Loucy (cell line): ENCODE measurements at regions not wholly inside any gene's neighbourhood (a gene's known extent, or its start where the extent isn't known, plus 50 kb on each side); places are given as distances from the start of the nearest gene placed in this dataset.

Experiments used
- EZH2phosphoT487 ChIP-seq: fragments of 200-600 bp; IDR thresholded peaks from 2 replicates; pipeline ENCODE4 v1.6.1; 2018; ENCODE audit warnings: antibody characterized with exemption, mild to moderate bottlenecking, moderate library complexity, borderline replicate concordance
- TF ChIP-seq, protein P1 (sequence below): fragments of 200-600 bp; sonication (generic); conservative IDR thresholded peaks from 2 replicates; pipeline ENCODE4 v1.5.1; 2014; ENCODE audit warnings: mild to moderate bottlenecking, antibody characterized with exemption, low read length

DNA sequence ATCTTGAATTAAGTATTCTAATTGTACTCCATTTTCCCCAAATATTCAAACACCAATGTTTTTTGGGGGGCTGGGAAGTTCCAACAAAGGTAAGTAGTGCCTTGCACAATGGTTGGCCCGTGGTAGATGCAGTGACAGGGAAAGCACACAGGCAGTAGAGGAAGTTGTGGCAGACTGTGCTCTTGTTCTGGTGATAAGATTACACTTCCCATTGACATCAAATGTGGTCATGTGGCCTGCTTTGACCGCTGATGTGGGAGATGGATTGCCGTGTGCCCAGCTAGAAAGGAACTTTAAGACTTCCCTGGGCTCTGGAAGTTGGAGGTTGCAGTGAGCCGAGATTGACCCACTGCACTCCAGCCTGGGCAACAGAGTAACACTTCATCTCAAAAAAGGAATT, 223.8 kb downstream of the VRK1 start:
- TF ChIP-seq, protein P1, sequence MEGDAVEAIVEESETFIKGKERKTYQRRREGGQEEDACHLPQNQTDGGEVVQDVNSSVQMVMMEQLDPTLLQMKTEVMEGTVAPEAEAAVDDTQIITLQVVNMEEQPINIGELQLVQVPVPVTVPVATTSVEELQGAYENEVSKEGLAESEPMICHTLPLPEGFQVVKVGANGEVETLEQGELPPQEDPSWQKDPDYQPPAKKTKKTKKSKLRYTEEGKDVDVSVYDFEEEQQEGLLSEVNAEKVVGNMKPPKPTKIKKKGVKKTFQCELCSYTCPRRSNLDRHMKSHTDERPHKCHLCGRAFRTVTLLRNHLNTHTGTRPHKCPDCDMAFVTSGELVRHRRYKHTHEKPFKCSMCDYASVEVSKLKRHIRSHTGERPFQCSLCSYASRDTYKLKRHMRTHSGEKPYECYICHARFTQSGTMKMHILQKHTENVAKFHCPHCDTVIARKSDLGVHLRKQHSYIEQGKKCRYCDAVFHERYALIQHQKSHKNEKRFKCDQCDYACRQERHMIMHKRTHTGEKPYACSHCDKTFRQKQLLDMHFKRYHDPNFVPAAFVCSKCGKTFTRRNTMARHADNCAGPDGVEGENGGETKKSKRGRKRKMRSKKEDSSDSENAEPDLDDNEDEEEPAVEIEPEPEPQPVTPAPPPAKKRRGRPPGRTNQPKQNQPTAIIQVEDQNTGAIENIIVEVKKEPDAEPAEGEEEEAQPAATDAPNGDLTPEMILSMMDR, result no peak
- TF ChIP-seq EZH2phosphoT487, result no peak
